Prostate gland (tissue), 2 donors: ENCODE measurements at regions not wholly inside any gene's neighbourhood (a gene's known extent, or its start where the extent isn't known, plus 50 kb on each side); places are given as distances from the start of the nearest gene placed in this dataset.

Source experiments
- POLR2A ChIP-seq: fragments of 450-650 bp; IDR thresholded peaks from one replicate; pipeline ENCODE4 v1.6.1; 2016; ENCODE audit warnings: antibody characterized with exemption, mild to moderate bottlenecking
- TF ChIP-seq, protein P1 (sequence below), 4 experiments: fragments of 200-600 bp in 2 of 4; fragments of 450-650 bp in 2 of 4; sonication (generic) in 2 of 4; IDR thresholded peaks; 1 replicate in 3 of 4; 2 replicates in 1 of 4; pipeline ENCODE4 v1.5.1; 2016 to 2019; ENCODE audit warnings: antibody characterized with exemption in 4 of 4, mild to moderate bottlenecking in 2 of 4, moderate library complexity in 2 of 4

DNA sequence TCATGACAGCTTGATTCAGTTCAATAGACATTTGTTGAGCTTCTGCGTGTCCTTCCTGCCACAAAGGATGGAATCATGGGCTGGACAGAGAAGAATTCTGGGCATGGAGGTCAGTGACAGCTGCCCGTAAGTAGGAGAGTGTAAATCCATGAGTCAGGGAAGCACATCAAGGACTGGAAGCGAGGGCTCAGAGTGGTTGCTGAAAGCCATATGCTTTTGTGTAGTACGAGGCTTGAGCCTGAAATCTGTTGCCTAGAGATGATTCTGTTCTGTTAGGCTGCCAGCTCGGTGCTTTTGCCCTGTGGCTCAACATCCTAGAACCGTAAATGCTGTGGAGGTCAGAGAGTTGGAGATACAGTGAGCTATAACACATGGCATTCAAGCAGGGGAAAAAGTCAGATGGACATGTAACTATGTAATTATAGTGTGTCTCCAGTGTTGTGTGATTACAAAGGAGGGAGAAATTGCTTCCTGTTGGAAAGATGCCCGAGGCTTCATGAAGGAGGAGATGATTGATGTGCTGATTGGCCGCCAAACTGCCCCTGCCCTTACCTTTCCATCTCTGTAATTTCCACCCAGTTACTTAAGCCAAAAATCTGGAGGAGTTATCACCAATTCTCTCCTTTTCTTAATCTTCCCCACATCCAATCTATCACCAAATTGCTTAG is 92.8 kb upstream of the CACNA1E start:
- TF ChIP-seq, protein P1, sequence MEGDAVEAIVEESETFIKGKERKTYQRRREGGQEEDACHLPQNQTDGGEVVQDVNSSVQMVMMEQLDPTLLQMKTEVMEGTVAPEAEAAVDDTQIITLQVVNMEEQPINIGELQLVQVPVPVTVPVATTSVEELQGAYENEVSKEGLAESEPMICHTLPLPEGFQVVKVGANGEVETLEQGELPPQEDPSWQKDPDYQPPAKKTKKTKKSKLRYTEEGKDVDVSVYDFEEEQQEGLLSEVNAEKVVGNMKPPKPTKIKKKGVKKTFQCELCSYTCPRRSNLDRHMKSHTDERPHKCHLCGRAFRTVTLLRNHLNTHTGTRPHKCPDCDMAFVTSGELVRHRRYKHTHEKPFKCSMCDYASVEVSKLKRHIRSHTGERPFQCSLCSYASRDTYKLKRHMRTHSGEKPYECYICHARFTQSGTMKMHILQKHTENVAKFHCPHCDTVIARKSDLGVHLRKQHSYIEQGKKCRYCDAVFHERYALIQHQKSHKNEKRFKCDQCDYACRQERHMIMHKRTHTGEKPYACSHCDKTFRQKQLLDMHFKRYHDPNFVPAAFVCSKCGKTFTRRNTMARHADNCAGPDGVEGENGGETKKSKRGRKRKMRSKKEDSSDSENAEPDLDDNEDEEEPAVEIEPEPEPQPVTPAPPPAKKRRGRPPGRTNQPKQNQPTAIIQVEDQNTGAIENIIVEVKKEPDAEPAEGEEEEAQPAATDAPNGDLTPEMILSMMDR (IDR thresholded peaks at IDR 0.05), result no peak
- TF ChIP-seq POLR2A, result no peak
